Eye (tissue), 1 donor: ENCODE measurements at regions not wholly inside any gene's neighbourhood (a gene's known extent, or its start where the extent isn't known, plus 50 kb on each side); places are given as distances from the start of the nearest gene placed in this dataset.
"Not testable (repeated sequence)": the region's sequence is repeated elsewhere in the genome, so short reads cannot be mapped to it uniquely, and the experiment has no call there.

Source experiments
- DNase-seq: peaks from one replicate; pipeline ENCODE4 v3.0.0-alpha.2; 2015

DNA sequence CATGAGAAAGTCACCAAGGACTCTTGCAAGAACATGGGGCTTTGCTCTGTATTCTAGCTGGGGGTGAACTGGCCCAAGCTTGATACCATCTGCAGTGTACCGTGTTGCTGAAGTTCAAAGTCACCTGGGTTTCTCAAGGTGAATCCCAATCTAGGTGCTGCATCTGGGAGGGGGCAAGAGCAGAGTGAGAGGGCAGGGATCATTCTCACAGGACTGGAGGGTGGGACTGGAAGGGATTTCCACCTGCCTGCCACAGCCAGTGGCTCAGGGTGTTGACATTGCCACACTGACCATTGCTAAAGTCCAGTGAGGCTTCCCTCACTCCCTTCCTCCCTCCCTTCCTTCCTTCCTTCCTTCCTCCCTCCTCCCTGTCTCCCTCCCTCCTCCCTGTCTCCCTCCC is 98.7 kb downstream of the MYCN start:
- DNase-seq, result no peak

DNA sequence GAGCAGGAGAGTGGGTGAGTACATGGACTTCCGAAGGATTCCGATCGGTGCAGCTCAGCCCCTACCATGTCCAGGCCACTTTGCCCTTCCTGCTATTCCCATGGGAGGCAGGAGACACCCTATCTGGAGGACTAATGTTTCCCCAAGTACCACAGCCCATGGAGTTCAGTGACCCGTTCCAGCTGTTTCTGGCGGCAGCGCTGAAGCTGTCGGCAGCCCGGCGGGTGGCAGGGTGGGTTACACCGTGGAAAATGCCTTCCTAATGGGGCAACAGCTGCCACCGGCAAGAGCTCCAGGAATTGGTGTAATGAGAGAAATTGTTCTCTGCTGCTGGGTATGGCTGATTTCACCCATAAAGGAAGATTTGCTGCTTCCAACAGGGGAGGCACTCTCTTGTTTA is 98.3 kb downstream of the MYCN start:
- DNase-seq, result peak; percentile 89

- DNase-seq, result peak; percentile 70
These were observed 97.6 kb downstream of the MYCN start for GRCh38 chr2:16037808-16038457.

DNA sequence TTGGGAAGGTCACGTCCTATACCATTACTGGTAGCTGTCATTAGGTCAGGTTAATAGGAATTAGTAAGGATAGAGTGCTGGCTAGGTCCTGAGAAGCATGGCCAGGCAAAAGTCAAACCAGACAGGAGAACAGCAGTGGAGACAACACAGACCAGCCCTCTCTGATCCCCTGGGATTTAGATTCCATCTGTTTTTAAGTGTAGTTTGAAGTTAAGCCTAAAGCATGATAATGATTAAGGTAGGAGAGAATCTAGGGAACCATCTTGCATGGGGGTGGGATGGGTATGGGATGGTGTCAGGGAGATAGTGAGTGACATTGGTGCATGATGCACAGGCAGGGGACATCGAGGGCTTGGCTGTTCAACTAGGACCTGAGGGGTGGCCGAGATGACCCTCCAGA is 96.6 kb downstream of the MYCN start:
- DNase-seq, result no peak

- no peak for DNase-seq
These were observed 95.7 kb downstream of the MYCN start for GRCh38 chr2:16035747-16036745.

GRCh38 chr2:16034975-16035746 is 94.8 kb downstream of the MYCN start:
- no peak for DNase-seq

GRCh38 chr2:16034151-16034974 is 94.0 kb downstream of the MYCN start:
- DNase-seq, result peak; percentile 65

- DNase-seq, result no peak
These were observed 92.6 kb downstream of the MYCN start for GRCh38 chr2:16033032-16033293.

DNA sequence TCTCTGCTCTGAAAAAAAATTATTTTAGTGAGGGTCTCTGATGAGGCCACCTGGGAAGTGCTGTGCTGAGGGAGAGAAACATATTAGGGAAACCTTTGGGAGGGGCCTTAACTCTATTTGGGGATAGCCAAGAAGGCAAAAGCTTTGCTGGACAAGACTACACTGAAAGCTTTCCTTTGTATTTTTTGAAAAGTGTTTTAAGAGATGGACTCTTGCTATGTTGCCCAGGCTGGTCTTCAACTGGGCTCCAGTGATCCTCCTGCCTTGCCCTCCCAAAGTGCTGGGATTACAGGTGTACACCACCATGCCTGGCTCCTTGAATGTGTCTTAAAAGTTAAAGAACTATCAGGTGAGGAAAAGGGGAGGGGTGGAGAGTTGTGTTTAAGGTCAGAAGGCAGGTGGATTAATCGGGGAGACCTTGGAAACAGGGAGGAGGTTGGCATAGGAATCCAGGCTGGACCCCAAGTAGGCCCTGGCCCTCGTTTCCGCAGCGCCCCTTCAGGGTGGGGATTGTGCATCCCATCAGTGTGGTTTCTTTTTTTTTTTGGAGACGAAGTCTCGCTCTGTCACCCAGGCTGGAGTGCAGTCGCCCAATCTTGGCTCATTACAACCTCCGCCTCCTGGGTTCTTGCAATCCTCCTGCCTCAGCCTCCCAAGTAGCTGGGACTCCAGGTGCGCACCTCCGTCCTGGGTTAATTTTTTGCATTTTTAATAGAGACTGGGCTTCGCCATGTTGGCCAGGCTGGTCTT is 92.1 kb downstream of the MYCN start:
- no peak for DNase-seq

DNA sequence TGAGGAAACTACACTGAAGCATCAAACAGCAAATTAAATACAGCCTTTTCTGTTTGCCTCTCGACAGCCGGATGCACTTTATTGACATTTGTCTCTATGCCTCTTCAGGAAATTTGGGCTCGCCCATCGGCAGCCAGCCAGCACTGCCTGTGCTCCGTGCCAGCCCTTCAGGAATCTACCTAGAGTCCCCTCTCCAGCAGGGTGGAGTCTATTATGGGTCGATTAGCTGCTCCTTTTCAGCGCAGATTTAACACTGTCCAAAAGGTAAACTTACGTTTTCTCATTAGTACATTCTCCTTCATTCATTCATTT is 91.5 kb downstream of the MYCN start:
- no peak for DNase-seq

DNA sequence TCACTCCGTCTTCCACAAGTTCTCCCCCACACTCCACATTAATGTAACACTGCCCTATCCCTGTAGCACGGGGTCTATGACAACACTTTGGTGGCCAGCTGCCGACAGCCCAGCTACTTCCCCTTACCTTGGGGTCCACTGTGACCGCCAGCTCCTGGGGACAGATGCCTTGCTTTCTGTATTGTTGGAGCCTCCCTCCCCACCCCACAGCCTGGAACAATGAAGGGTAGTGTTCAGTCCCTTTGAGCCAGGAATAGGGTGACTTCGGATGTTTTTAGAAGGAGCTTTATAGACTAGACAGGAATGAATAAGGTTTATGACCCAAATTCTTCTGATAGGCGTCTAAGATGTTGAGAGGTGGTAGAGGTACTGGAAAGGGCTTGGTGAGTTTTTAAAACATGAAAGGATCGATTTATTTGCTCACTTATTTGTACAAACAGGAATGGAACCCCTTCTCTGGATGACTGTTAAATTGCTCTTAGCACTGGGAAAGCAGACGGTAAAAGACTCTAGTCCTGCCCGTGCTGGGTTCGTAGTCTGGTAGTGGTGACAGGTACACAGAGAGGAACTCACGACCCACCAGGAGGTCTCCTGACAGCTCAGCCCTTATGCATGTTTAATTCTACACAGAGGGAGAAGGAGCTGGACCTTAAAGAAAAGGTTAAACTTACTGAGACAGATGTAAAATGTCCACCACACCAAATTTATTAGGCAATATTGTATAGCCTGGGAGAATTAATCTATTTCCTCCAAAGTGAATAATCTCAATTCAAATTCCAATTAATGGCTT is 90.9 kb downstream of the MYCN start:
- peak; percentile 54 for DNase-seq

- peak; percentile 83 for DNase-seq
These were observed 90.1 kb downstream of the MYCN start for GRCh38 chr2:16030206-16031057.

- no peak for DNase-seq
These were observed 88.3 kb downstream of the MYCN start for GRCh38 chr2:16028644-16029043.

GRCh38 chr2:16026816-16027501 is 86.6 kb downstream of the MYCN start:
- no peak for DNase-seq

DNA sequence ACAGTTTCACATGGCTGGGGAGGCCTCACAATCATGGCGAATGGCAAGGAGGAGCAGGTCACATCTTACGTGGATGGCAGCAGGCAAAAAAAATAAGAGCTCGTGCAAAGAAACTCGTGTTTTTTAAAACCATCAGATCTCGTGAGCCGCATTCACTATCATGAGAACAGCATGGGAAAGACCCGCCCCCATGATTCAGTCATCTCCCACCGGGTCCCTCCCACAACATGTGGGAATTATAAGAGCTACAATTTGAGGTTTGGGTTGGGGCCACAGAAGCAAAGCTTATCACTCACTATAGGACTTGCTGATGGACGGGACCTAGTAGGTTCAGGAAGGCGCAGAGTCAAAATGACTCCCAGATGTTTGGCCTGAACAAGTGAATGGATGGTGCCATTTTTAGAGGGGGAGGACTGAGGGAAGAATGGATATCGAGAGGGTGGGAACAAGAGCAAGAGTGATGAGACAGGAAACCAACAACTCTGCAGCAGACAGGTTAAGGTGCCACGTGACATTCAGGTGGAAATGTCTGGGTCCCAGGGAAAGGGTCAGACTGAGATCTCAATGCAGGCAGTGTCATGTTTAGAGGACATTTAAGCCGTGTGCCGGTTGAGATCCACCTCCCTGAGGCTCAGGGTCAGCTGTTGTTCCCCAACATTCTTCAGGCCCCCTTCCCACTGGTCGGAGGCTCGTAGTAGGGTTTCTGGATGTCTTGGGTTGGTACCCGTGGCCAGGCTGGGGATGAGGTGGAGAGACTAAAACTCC is 85.7 kb downstream of the MYCN start:
- no peak for DNase-seq

- DNase-seq, result no peak
These were observed 85.0 kb downstream of the MYCN start for GRCh38 chr2:16025211-16025875.

GRCh38 chr2:16024628-16025027 is 84.3 kb downstream of the MYCN start:
- not testable (repeated sequence) for DNase-seq
